ENCODE measurements at regions not wholly inside any gene's neighbourhood (a gene's known extent, or its start where the extent isn't known, plus 50 kb on each side); places are given as distances from the start of the nearest gene placed in this dataset.

DNA sequence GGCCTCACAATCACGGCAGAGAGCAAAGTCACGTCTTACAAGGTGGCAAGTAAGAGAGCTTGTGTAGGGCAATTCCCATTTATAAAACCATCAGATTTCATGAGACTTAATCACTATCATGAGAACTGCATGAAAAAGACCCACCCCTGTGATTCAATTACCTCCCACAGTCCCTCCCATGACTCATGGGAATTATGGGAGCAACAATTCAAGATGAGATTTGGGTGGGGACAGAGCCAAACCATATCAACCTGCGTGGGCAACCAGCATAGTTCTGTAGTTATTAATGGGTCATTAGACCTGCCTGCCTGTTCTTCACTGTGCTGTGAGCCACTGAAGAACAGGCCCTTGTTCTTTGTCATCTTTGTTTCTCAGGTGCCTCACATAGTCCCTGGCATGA lies 593.7 kb upstream of the BOD1L1 start:
- no peak overlapping the region for H3K4me2 ChIP-seq
- H3K4me3 ChIP-seq = no peak overlapping the region
- no peaks in the 10 kb centered on the region for H4K20me1 ChIP-seq (ENCODE audit: low read depth)
- peaks cover 2% of the 10 kb centered on the region for H3K27me3 Mint-ChIP-seq (ENCODE audit: insufficient read depth, low read depth)
- no peaks in the 10 kb centered on the region for H3K4me1 ChIP-seq
- no peak overlapping the region for H3K4me3 Mint-ChIP-seq
- TF ChIP-seq, protein P1, sequence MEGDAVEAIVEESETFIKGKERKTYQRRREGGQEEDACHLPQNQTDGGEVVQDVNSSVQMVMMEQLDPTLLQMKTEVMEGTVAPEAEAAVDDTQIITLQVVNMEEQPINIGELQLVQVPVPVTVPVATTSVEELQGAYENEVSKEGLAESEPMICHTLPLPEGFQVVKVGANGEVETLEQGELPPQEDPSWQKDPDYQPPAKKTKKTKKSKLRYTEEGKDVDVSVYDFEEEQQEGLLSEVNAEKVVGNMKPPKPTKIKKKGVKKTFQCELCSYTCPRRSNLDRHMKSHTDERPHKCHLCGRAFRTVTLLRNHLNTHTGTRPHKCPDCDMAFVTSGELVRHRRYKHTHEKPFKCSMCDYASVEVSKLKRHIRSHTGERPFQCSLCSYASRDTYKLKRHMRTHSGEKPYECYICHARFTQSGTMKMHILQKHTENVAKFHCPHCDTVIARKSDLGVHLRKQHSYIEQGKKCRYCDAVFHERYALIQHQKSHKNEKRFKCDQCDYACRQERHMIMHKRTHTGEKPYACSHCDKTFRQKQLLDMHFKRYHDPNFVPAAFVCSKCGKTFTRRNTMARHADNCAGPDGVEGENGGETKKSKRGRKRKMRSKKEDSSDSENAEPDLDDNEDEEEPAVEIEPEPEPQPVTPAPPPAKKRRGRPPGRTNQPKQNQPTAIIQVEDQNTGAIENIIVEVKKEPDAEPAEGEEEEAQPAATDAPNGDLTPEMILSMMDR (IDR thresholded peaks at IDR 0.05) = no peak
- TF ChIP-seq EZH2 (IDR thresholded peaks at IDR 0.05) (no peak), EZH2phosphoT487 (IDR thresholded peaks at IDR 0.05) (no peak)
- H3K4me1 Mint-ChIP-seq = peaks cover 7% of the 10 kb centered on the region
- no peaks in the 10 kb centered on the region for H3K79me2 ChIP-seq (ENCODE audit: low read depth)
- no peaks in the 10 kb centered on the region for H3K36me3 ChIP-seq
- H3F3A ChIP-seq (ENCODE audit: low read depth) = no peaks in the 10 kb centered on the region
- H3K9ac ChIP-seq = no peak overlapping the region
- H3K27ac ChIP-seq = no peak overlapping the region
- H3K27me3 ChIP-seq = no peaks in the 10 kb centered on the region
- DNase-seq (ENCODE audit: low spot score) = no peak
- H3K27ac Mint-ChIP-seq = no peak overlapping the region
- no peak overlapping the region for H2AFZ ChIP-seq (replicated peaks)
- no peaks in the 10 kb centered on the region for H3K36me3 Mint-ChIP-seq
- no peaks in the 10 kb centered on the region for H3K9me3 Mint-ChIP-seq
- H3K9me3 ChIP-seq (ENCODE audit: low read depth) = no peaks in the 10 kb centered on the region

GRCh38 chr4:14222377-14223029 lies 595.0 kb upstream of the BOD1L1 start:
- H3K79me2 ChIP-seq (ENCODE audit: low read depth) = no peaks in the 10 kb centered on the region
- no peak overlapping the region for H2AFZ ChIP-seq (replicated peaks)
- H3K27me3 Mint-ChIP-seq (ENCODE audit: insufficient read depth, low read depth) = no peaks in the 10 kb centered on the region
- no peak overlapping the region for H3K27ac Mint-ChIP-seq
- H3K27ac ChIP-seq = no peak overlapping the region
- no peak overlapping the region for H3K9ac ChIP-seq
- no peaks in the 10 kb centered on the region for H3K36me3 Mint-ChIP-seq
- no peak for TF ChIP-seq EZH2 (IDR thresholded peaks at IDR 0.05)
- TF ChIP-seq, protein P1 (IDR thresholded peaks at IDR 0.05) = no peak
- TF ChIP-seq EZH2phosphoT487 (IDR thresholded peaks at IDR 0.05) = no peak
- H3K27me3 ChIP-seq = no peaks in the 10 kb centered on the region
- H3K4me3 ChIP-seq = no peak overlapping the region
- H3K36me3 ChIP-seq = no peaks in the 10 kb centered on the region
- no peaks in the 10 kb centered on the region for H4K20me1 ChIP-seq (ENCODE audit: low read depth)
- H3K4me2 ChIP-seq = no peak overlapping the region
- no peak for DNase-seq (ENCODE audit: low spot score)
- H3K4me3 Mint-ChIP-seq = no peak overlapping the region
- H3K9me3 ChIP-seq (ENCODE audit: low read depth) = no peaks in the 10 kb centered on the region
- no peaks in the 10 kb centered on the region for H3F3A ChIP-seq (ENCODE audit: low read depth)
- H3K4me1 Mint-ChIP-seq = no peaks in the 10 kb centered on the region
- H3K4me1 ChIP-seq = no peaks in the 10 kb centered on the region
- H3K9me3 Mint-ChIP-seq = no peaks in the 10 kb centered on the region

DNA sequence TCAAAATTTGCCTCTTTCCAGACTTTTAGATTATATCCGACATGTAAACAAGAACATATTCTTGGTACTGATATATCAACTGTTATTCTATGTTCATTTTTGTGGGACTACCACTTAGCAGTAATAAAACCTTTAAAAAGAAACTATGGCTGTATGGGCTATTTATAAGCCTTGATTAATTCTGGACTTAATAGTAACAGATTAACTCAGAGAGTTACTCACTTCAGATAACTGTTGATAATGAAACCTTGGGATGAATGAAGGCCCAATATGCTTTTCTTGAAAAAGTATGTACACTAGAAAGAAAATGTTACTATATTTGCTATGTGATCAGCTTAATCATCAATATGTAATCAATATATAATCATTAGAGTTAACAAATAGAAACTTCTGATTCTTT lies 595.9 kb upstream of the BOD1L1 start:
- Histone ChIP-seq H3K36me3 (no peaks in the 10 kb centered on the region), H2AFZ (replicated peaks) (no peak overlapping the region), H3K79me2 (ENCODE audit: low read depth) (no peaks in the 10 kb centered on the region), H3F3A (ENCODE audit: low read depth) (no peaks in the 10 kb centered on the region), H3K9ac (no peak overlapping the region), H3K4me2 (no peak overlapping the region), H4K20me1 (ENCODE audit: low read depth) (no peaks in the 10 kb centered on the region), H3K4me1 (no peaks in the 10 kb centered on the region), H3K27me3 (no peaks in the 10 kb centered on the region), H3K4me3 (no peak overlapping the region), H3K27ac (no peak overlapping the region), H3K9me3 (ENCODE audit: low read depth) (no peaks in the 10 kb centered on the region)
- no peak for DNase-seq (ENCODE audit: low spot score)
- H3K4me1 Mint-ChIP-seq = no peaks in the 10 kb centered on the region
- H3K36me3 Mint-ChIP-seq = no peaks in the 10 kb centered on the region
- H3K27me3 Mint-ChIP-seq (ENCODE audit: insufficient read depth, low read depth) = no peaks in the 10 kb centered on the region
- H3K27ac Mint-ChIP-seq = no peak overlapping the region
- no peak overlapping the region for H3K4me3 Mint-ChIP-seq
- no peaks in the 10 kb centered on the region for H3K9me3 Mint-ChIP-seq
- TF ChIP-seq EZH2 (IDR thresholded peaks at IDR 0.05) = no peak

DNA sequence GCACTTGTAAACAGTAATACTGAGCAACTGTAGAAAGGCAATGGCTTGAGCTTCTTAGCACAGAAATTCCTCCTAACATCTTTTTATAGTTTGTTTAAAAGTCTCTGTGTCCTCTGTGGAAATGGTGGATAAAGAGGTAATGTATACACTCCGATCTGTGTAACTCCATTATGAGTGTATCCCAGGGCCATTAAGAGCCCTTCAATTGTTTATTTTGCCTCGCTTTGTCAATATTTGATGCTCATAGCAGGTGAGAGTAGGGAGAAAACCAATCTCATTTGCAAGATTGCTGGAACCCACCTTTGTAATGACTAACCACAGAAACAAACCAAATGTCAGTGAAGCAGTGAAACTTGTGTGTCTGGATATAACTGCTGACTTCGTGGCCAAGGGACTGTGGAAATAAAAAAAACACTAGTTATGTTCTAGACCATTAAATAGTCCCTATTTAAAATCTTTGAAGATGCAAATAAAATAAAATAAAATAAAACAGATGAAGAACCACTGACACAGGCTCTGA lies 598.2 kb upstream of the BOD1L1 start:
- no peak overlapping the region for H3K27ac Mint-ChIP-seq
- Histone ChIP-seq H4K20me1 (ENCODE audit: low read depth) (no peaks in the 10 kb centered on the region), H3K4me1 (no peaks in the 10 kb centered on the region), H3K4me3 (no peak overlapping the region), H3K9me3 (ENCODE audit: low read depth) (no peaks in the 10 kb centered on the region), H3K4me2 (no peak overlapping the region), H3F3A (ENCODE audit: low read depth) (no peaks in the 10 kb centered on the region), H2AFZ (replicated peaks) (no peak overlapping the region), H3K27ac (no peak overlapping the region), H3K27me3 (no peaks in the 10 kb centered on the region), H3K36me3 (no peaks in the 10 kb centered on the region), H3K9ac (no peak overlapping the region), H3K79me2 (ENCODE audit: low read depth) (no peaks in the 10 kb centered on the region)
- TF ChIP-seq EZH2phosphoT487 (IDR thresholded peaks at IDR 0.05) (no peak), EZH2 (IDR thresholded peaks at IDR 0.05) (no peak)
- TF ChIP-seq, protein P1 (IDR thresholded peaks at IDR 0.05) = no peak
- no peaks in the 10 kb centered on the region for H3K36me3 Mint-ChIP-seq
- no peak for DNase-seq (ENCODE audit: low spot score)
- H3K4me1 Mint-ChIP-seq = no peaks in the 10 kb centered on the region
- H3K27me3 Mint-ChIP-seq (ENCODE audit: insufficient read depth, low read depth) = no peaks in the 10 kb centered on the region
- no peaks in the 10 kb centered on the region for H3K9me3 Mint-ChIP-seq
- H3K4me3 Mint-ChIP-seq = no peak overlapping the region
